IPS-18a (cell line): ENCODE measurements at regions not wholly inside any gene's neighbourhood (a gene's known extent, or its start where the extent isn't known, plus 50 kb on each side); places are given as distances from the start of the nearest gene placed in this dataset.
"Not testable (repeated sequence)": the region's sequence is repeated elsewhere in the genome, so short reads cannot be mapped to it uniquely, and the experiment has no call there.

Experiments used
- H3K27ac ChIP-seq: one replicate; pipeline ENCODE4 v1.5.1; 2013; ENCODE audit warnings: low read length
- H3K27me3 ChIP-seq: one replicate; pipeline ENCODE4 v1.6.1; 2013; ENCODE audit warnings: mild to moderate bottlenecking, low read length; ENCODE audit not compliant: control insufficient read depth, insufficient read depth
- H3K36me3 ChIP-seq: one replicate; pipeline ENCODE4 v1.6.1; 2013; ENCODE audit warnings: low read depth, low read length; ENCODE audit not compliant: control insufficient read depth
- H3K4me1 ChIP-seq: one replicate; pipeline ENCODE4 v1.6.1; 2013; ENCODE audit warnings: low read depth, low read length; ENCODE audit not compliant: control insufficient read depth
- H3K4me3 ChIP-seq: one replicate; pipeline ENCODE4 v1.5.1; 2013; ENCODE audit warnings: low read length
- H3K9ac ChIP-seq: one replicate; pipeline ENCODE4 v1.6.1; 2013; ENCODE audit warnings: mild to moderate bottlenecking, low read length, moderate library complexity
- H3K9me3 ChIP-seq: one replicate; pipeline ENCODE4 v1.6.1; 2013; ENCODE audit warnings: low read depth, low read length; ENCODE audit not compliant: control insufficient read depth

GRCh38 chr4:179331362-179331761 is 1889.1 kb upstream of the AGA start:
- Histone ChIP-seq H3K27ac (no peak overlapping the region), H3K9me3 (no peaks in the 10 kb centered on the region), H3K4me1 (no peaks in the 10 kb centered on the region), H3K27me3 (no peaks in the 10 kb centered on the region), H3K4me3 (no peak overlapping the region), H3K9ac (no peak overlapping the region), H3K36me3 (no peaks in the 10 kb centered on the region)

GRCh38 chr4:179344861-179345260 is 1902.6 kb upstream of the AGA start:
- no peaks in the 10 kb centered on the region for H3K9me3 ChIP-seq
- H3K4me1 ChIP-seq = no peaks in the 10 kb centered on the region
- H3K9ac ChIP-seq = no peak overlapping the region
- no peaks in the 10 kb centered on the region for H3K36me3 ChIP-seq
- no peaks in the 10 kb centered on the region for H3K27me3 ChIP-seq
- H3K27ac ChIP-seq = no peak overlapping the region
- no peak overlapping the region for H3K4me3 ChIP-seq

GRCh38 chr4:179352221-179352620 is 1910.0 kb upstream of the AGA start:
- no peaks in the 10 kb centered on the region for H3K9me3 ChIP-seq

GRCh38 chr4:179353786-179354185 is 1911.5 kb upstream of the AGA start:
- no peaks in the 10 kb centered on the region for H3K36me3 ChIP-seq
- no peak overlapping the region for H3K9ac ChIP-seq
- H3K27me3 ChIP-seq = no peaks in the 10 kb centered on the region
- H3K9me3 ChIP-seq = no peaks in the 10 kb centered on the region
- H3K4me3 ChIP-seq = no peak overlapping the region
- no peaks in the 10 kb centered on the region for H3K4me1 ChIP-seq
- H3K27ac ChIP-seq = no peak overlapping the region

More at GRCh38 chr4:179352221-179352620, 1910.0 kb upstream of the AGA start:
- Histone ChIP-seq H3K27ac (no peak overlapping the region), H3K27me3 (no peaks in the 10 kb centered on the region), H3K4me1 (no peaks in the 10 kb centered on the region), H3K9ac (no peak overlapping the region), H3K36me3 (no peaks in the 10 kb centered on the region), H3K4me3 (no peak overlapping the region)

- H3K9me3 ChIP-seq = no peaks in the 10 kb centered on the region
- no peak overlapping the region for H3K4me3 ChIP-seq
- no peaks in the 10 kb centered on the region for H3K4me1 ChIP-seq
- H3K36me3 ChIP-seq = no peaks in the 10 kb centered on the region
- no peak overlapping the region for H3K27ac ChIP-seq
- no peak overlapping the region for H3K9ac ChIP-seq
- no peaks in the 10 kb centered on the region for H3K27me3 ChIP-seq
Observed at GRCh38 chr4:179361978-179362486, 1919.8 kb upstream of the AGA start.

- not testable (repeated sequence) for H3K4me1 ChIP-seq, H3K27me3 ChIP-seq, H3K27ac ChIP-seq, H3K9ac ChIP-seq, H3K4me3 ChIP-seq, H3K36me3 ChIP-seq, H3K9me3 ChIP-seq
Observed at GRCh38 chr4:179365932-179366331, 1923.7 kb upstream of the AGA start.

- Histone ChIP-seq H3K27me3 (no peaks in the 10 kb centered on the region), H3K4me1 (no peaks in the 10 kb centered on the region), H3K9ac (no peak overlapping the region), H3K27ac (no peak overlapping the region), H3K4me3 (no peak overlapping the region), H3K36me3 (no peaks in the 10 kb centered on the region), H3K9me3 (no peaks in the 10 kb centered on the region)
Observed at GRCh38 chr4:179372242-179372641, 1930.0 kb upstream of the AGA start.

GRCh38 chr4:179372746-179373145 is 1930.5 kb upstream of the AGA start:
- Histone ChIP-seq H3K9me3 (no peaks in the 10 kb centered on the region), H3K4me3 (no peak overlapping the region), H3K9ac (no peak overlapping the region), H3K36me3 (no peaks in the 10 kb centered on the region), H3K4me1 (no peaks in the 10 kb centered on the region), H3K27me3 (no peaks in the 10 kb centered on the region), H3K27ac (no peak overlapping the region)

GRCh38 chr4:179378847-179379246 is 1936.6 kb upstream of the AGA start:
- H3K4me1 ChIP-seq, H3K9ac ChIP-seq, H3K4me3 ChIP-seq, H3K9me3 ChIP-seq, H3K27ac ChIP-seq, H3K36me3 ChIP-seq, H3K27me3 ChIP-seq: not testable (repeated sequence)

GRCh38 chr4:179392787-179393186 is 1950.5 kb upstream of the AGA start:
- Histone ChIP-seq H3K36me3 (no peaks in the 10 kb centered on the region), H3K4me3 (no peak overlapping the region), H3K27ac (no peak overlapping the region), H3K9ac (no peak overlapping the region), H3K27me3 (no peaks in the 10 kb centered on the region), H3K9me3 (no peaks in the 10 kb centered on the region), H3K4me1 (no peaks in the 10 kb centered on the region)

GRCh38 chr4:179398414-179398813 is 1956.2 kb upstream of the AGA start:
- Histone ChIP-seq H3K36me3 (no peaks in the 10 kb centered on the region), H3K9ac (no peak overlapping the region)

GRCh38 chr4:179399054-179399782 is 1957.0 kb upstream of the AGA start:
- Histone ChIP-seq H3K9ac (no peak overlapping the region), H3K4me3 (no peak overlapping the region), H3K4me1 (peaks cover 6% of the 10 kb centered on the region), H3K9me3 (no peaks in the 10 kb centered on the region), H3K36me3 (no peaks in the 10 kb centered on the region), H3K27me3 (no peaks in the 10 kb centered on the region), H3K27ac (no peak overlapping the region)

More at GRCh38 chr4:179398414-179398813, 1956.2 kb upstream of the AGA start:
- peaks cover 3% of the 10 kb centered on the region for H3K4me1 ChIP-seq
- H3K27me3 ChIP-seq = no peaks in the 10 kb centered on the region
- H3K9me3 ChIP-seq = no peaks in the 10 kb centered on the region
- no peak overlapping the region for H3K4me3 ChIP-seq
- no peak overlapping the region for H3K27ac ChIP-seq
